Mesenteric fat pad (tissue), 1 donor: ENCODE measurements at regions not wholly inside any gene's neighbourhood (a gene's known extent, or its start where the extent isn't known, plus 50 kb on each side); places are given as distances from the start of the nearest gene placed in this dataset.

Source experiments
- DNase-seq: peaks from one replicate; pipeline ENCODE4 v3.0.0-alpha.2; 2020; ENCODE audit warnings: low spot score
- donor health status: DM: yes; HTN: yes; CAD: no.

GRCh38 chr3:124091716-124092115 lies 99.8 kb upstream of the ROPN1 start:
- no peak for DNase-seq

GRCh38 chr3:124092811-124093210 lies 100.9 kb upstream of the ROPN1 start:
- DNase-seq, result no peak

GRCh38 chr3:124094496-124094895 lies 102.6 kb upstream of the ROPN1 start:
- no peak for DNase-seq

GRCh38 chr3:124097362-124098131 lies 105.6 kb upstream of the ROPN1 start:
- DNase-seq, result no peak

GRCh38 chr3:124101643-124102042 lies 109.7 kb upstream of the ROPN1 start:
- no peak for DNase-seq

- DNase-seq, result no peak
These were observed 115.4 kb upstream of the ROPN1 start for GRCh38 chr3:124107104-124107890.

- no peak for DNase-seq
These were observed 116.5 kb upstream of the ROPN1 start for GRCh38 chr3:124108446-124108845.

GRCh38 chr3:124113485-124113884 lies 121.6 kb upstream of the ROPN1 start:
- no peak for DNase-seq

GRCh38 chr3:124115279-124115678 lies 123.4 kb upstream of the ROPN1 start:
- no peak for DNase-seq

- DNase-seq, result no peak
These were observed 124.0 kb upstream of the ROPN1 start for GRCh38 chr3:124115956-124116355.

- no peak for DNase-seq
These were observed 125.0 kb upstream of the ROPN1 start for GRCh38 chr3:124116906-124117305.

- DNase-seq, result no peak
These were observed 125.6 kb upstream of the ROPN1 start for GRCh38 chr3:124117486-124117885.

GRCh38 chr3:124118397-124118796 lies 126.5 kb upstream of the ROPN1 start:
- no peak for DNase-seq

GRCh38 chr3:124119056-124119716 lies 127.3 kb upstream of the ROPN1 start:
- no peak for DNase-seq

GRCh38 chr3:124121379-124122312 lies 129.7 kb upstream of the ROPN1 start:
- DNase-seq, result no peak

GRCh38 chr3:124125315-124125714 lies 133.4 kb upstream of the ROPN1 start:
- DNase-seq, result no peak

- DNase-seq, result no peak
These were observed 134.6 kb upstream of the ROPN1 start for GRCh38 chr3:124126436-124127023.

- DNase-seq, result no peak
These were observed 139.2 kb upstream of the ROPN1 start for GRCh38 chr3:124131158-124131557.

GRCh38 chr3:124131580-124131979 lies 139.7 kb upstream of the ROPN1 start:
- DNase-seq, result no peak

GRCh38 chr3:124132813-124133212 lies 140.9 kb upstream of the ROPN1 start:
- DNase-seq, result no peak
